ENCODE measurements at regions not wholly inside any gene's neighbourhood (a gene's known extent, or its start where the extent isn't known, plus 50 kb on each side); places are given as distances from the start of the nearest gene placed in this dataset.

- TF ChIP-seq TBL1XR1 (IDR thresholded peaks at IDR 0.05; ENCODE audit: low read depth, low read length) (no peak), CHD2 (IDR thresholded peaks at IDR 0.05; ENCODE audit: borderline replicate concordance, low read depth, low read length) (no peak), EZH2 (IDR thresholded peaks at IDR 0.05; ENCODE audit: borderline replicate concordance, control insufficient read depth, low read depth, low read length) (no peak)
Measured at GRCh38 chr7:41003611-41003940, 699.3 kb downstream of the INHBA start (continued).

GRCh38 chr7:41002741-41003610 is 699.9 kb downstream of the INHBA start:
- intact Hi-C loops (cut with micrococcal nuclease; ENCODE audit: unreplicated experiment) (loop anchor here (5.0 kb wide), 1 partner anchor 694 kb away; no protein-coding TSS in a partner anchor), in situ Hi-C loops (cut with MboI) (loop anchor here (10.0 kb wide), 1 partner anchor 692 kb away; no protein-coding TSS in a partner anchor)
- ATAC-seq (peak; percentile 67), DNase-seq (ENCODE audit: low read depth, low spot score) (peak; percentile 3), FAIRE-seq (no peak)
- Histone ChIP-seq H3K9me3 (replicated peaks; ENCODE audit: control insufficient read depth, insufficient read depth, low read length) (no peaks in the 10 kb centered on the region), H2AFZ (ENCODE audit: control insufficient read depth, low read depth, low read length) (no peak overlapping the region), H3K4me3 (no peak overlapping the region), H3K79me2 (ENCODE audit: control insufficient read depth, insufficient read depth, low read length) (no peaks in the 10 kb centered on the region), H4K20me1 (ENCODE audit: control insufficient read depth, insufficient read depth) (no peaks in the 10 kb centered on the region), H3K4me2 (ENCODE audit: control insufficient read depth, insufficient read depth) (no peak overlapping the region), H3K9ac (ENCODE audit: control insufficient read depth, insufficient read depth, low read length) (no peak overlapping the region), H3K4me1 (ENCODE audit: control insufficient read depth, insufficient read depth, low read length) (no peaks in the 10 kb centered on the region), H3K27ac (ENCODE audit: control insufficient read depth, insufficient read depth) (no peak overlapping the region), H3K27me3 (replicated peaks in 1 of 2; ENCODE audit: control insufficient read depth in 2 of 2, insufficient read depth in 2 of 2, low read length in 1 of 2) (no peaks in the 10 kb centered on the region; a peak in 1 of 4 replicates), H3K36me3 (ENCODE audit: control insufficient read depth in 2 of 2, insufficient read depth in 2 of 2, low read length in 1 of 2) (no peaks in the 10 kb centered on the region)
- BruUV-seq (replicated peaks) = no TSS peak
- WGBS (ENCODE audit: insufficient coverage, insufficient replicate concordance, low lambda C conversion rate, missing lambda C conversion rate) = 20% methylated on average over 9 of the region's 9 CpGs
- ChIA-PET POLR2A (interaction anchor here (1.0 kb wide), 1 partner anchor 702 kb away, joined by 3 read pairs; no protein-coding TSS in a partner anchor), CTCF (interaction anchor here (0.6 to 3.9 kb wide), 41 partner anchors 9 to 1414 kb away, joined by 3 to 36 read pairs (median 4); no protein-coding TSS in a partner anchor), SMC1A (ENCODE audit: uncharacterized antibody, unreplicated experiment) (interaction anchor here (0.7 to 3.0 kb wide), 16 partner anchors 9 to 707 kb away, joined by 3 to 23 read pairs (median 4); partner anchors contain the start of gene INHBA), RAD21 (ENCODE audit: unreplicated experiment) (interaction anchor here (0.6 to 2.6 kb wide), 9 partner anchors 30 to 1107 kb away, joined by 3 to 21 read pairs (median 3); no protein-coding TSS in a partner anchor)
- TF ChIP-seq SMC3 (IDR thresholded peaks at IDR 0.05; ENCODE audit: borderline replicate concordance, low read length) (peak; percentile 60; the same call in 1 of the 2 replicates), CHD4 (IDR thresholded peaks at IDR 0.05) (no peak), SMARCA5 (IDR thresholded peaks at IDR 0.05) (0 out of 2 replicates have a peak, but pooled peaks have one; percentile 33), EZH2 (IDR thresholded peaks at IDR 0.05; ENCODE audit: borderline replicate concordance, control insufficient read depth, low read depth, low read length) (no peak), ZBTB40 (IDR thresholded peaks at IDR 0.05; ENCODE audit: borderline replicate concordance) (no peak), USF1 (IDR thresholded peaks at IDR 0.05; ENCODE audit: borderline replicate concordance, extremely low read length, insufficient read depth, low read depth, low read length) (no peak), CEBPZ (IDR thresholded peaks at IDR 0.05; ENCODE audit: low read depth, low read length) (no peak), ZNF217 (IDR thresholded peaks at IDR 0.05) (0 out of 2 replicates have a peak, but pooled peaks have one; percentile 29), RBBP5 (conservative IDR thresholded peaks at IDR 0.05) (no peak)

Data from GM12878 (cell line).